GM23338 (cell line): ENCODE measurements at regions not wholly inside any gene's neighbourhood (a gene's known extent, or its start where the extent isn't known, plus 50 kb on each side); places are given as distances from the start of the nearest gene placed in this dataset.
"Not testable (repeated sequence)": the region's sequence is repeated elsewhere in the genome, so short reads cannot be mapped to it uniquely, and the experiment has no call there.

ENCODE experiments used
- ATAC-seq: fragments of 200-7000 bp; cut with Tn5 transposase; 3 replicates; pipeline ENCODE4 v1.9.1; 2020
- DNase-seq: peaks from one replicate; pipeline ENCODE4 v3.0.0-alpha.2; 2015; ENCODE audit warnings: low spot score
- H2AFZ ChIP-seq: fragments of 200-600 bp; sonication (generic); 2 replicates; pipeline ENCODE4 v1.8.0; 2016; ENCODE audit warnings: antibody characterized with exemption, mild to moderate bottlenecking, moderate library complexity
- H3F3A ChIP-seq: fragments of 200-600 bp; sonication (generic); replicated peaks from 2 replicates; pipeline ENCODE4 v1.8.0; 2017; ENCODE audit warnings: antibody characterized with exemption, mixed run types, low read depth
- H3K27ac ChIP-seq: fragments of 200-600 bp; sonication (generic); 2 replicates; pipeline ENCODE4 v1.6.1; 2016; ENCODE audit warnings: low read depth
- H3K27me3 ChIP-seq: fragments of 200-600 bp; sonication (generic); 2 replicates; pipeline ENCODE4 v1.8.0; 2016; ENCODE audit warnings: mild to moderate bottlenecking, mixed run types, moderate library complexity; ENCODE audit not compliant: insufficient read depth
- H3K36me3 ChIP-seq: fragments of 200-600 bp; sonication (generic); 2 replicates; pipeline ENCODE4 v1.8.0; 2016; ENCODE audit warnings: mild to moderate bottlenecking; ENCODE audit not compliant: insufficient read depth
- H3K4me1 ChIP-seq: fragments of 200-600 bp; sonication (generic); 2 replicates; pipeline ENCODE4 v1.8.0; 2016; ENCODE audit warnings: mild to moderate bottlenecking, moderate library complexity; ENCODE audit not compliant: insufficient read depth
- H3K4me2 ChIP-seq: fragments of 200-600 bp; sonication (generic); 2 replicates; pipeline ENCODE4 v1.7.1; 2017; ENCODE audit warnings: mixed run types
- H3K4me3 ChIP-seq: fragments of 200-600 bp; sonication (generic); 2 replicates; pipeline ENCODE4 v1.6.1; 2016; ENCODE audit warnings: mixed run types
- H3K79me2 ChIP-seq: fragments of 200-600 bp; sonication (generic); replicated peaks from 2 replicates; pipeline ENCODE4 v1.8.0; 2017; ENCODE audit warnings: mild to moderate bottlenecking; ENCODE audit not compliant: insufficient read depth
- H3K9me2 ChIP-seq: fragments of 200-600 bp; sonication (generic); 2 replicates; pipeline ENCODE4 v1.8.0; 2017; ENCODE audit not compliant: insufficient read depth
- H4K20me1 ChIP-seq: fragments of 200-600 bp; sonication (generic); replicated peaks from 2 replicates; pipeline ENCODE4 v1.8.0; 2017; ENCODE audit warnings: mild to moderate bottlenecking; ENCODE audit not compliant: insufficient read depth
- H3K27ac Mint-ChIP-seq: 2 replicates; pipeline ENCODE4 v1.8.0; 2020; ENCODE audit warnings: inconsistent platforms, mild to moderate bottlenecking, moderate library complexity, mixed read lengths
- H3K27me3 Mint-ChIP-seq: 3 replicates; pipeline ENCODE4 v1.8.0; 2022; ENCODE audit warnings: low read depth, mild to moderate bottlenecking, moderate library complexity, mixed read lengths, inconsistent platforms; ENCODE audit not compliant: insufficient read depth, poor library complexity
- H3K36me3 Mint-ChIP-seq: 3 replicates; pipeline ENCODE4 v1.8.0; 2021; ENCODE audit warnings: low read depth, mild to moderate bottlenecking, inconsistent platforms, moderate library complexity, mixed read lengths
- H3K4me1 Mint-ChIP-seq: 3 replicates; pipeline ENCODE4 v1.8.0; 2020; ENCODE audit warnings: mild to moderate bottlenecking, inconsistent platforms, mixed read lengths
- H3K4me3 Mint-ChIP-seq: 3 replicates; pipeline ENCODE4 v1.8.0; 2021; ENCODE audit warnings: moderate library complexity, mild to moderate bottlenecking, inconsistent platforms, mixed read lengths
- H3K9me3 Mint-ChIP-seq: 3 replicates; pipeline ENCODE4 v1.8.0; 2020; ENCODE audit warnings: moderate library complexity, mild to moderate bottlenecking, inconsistent platforms, mixed read lengths
- ETS1 ChIP-seq: IDR thresholded peaks from 2 replicates; pipeline ENCODE4 v1.6.1; 2016; ENCODE audit warnings: antibody characterized with exemption
- JUNB ChIP-seq: IDR thresholded peaks from one replicate; pipeline ENCODE4 v1.6.1; 2016; ENCODE audit warnings: antibody characterized with exemption; ENCODE audit not compliant: unreplicated experiment
- NANOG ChIP-seq: IDR thresholded peaks from 2 replicates; pipeline ENCODE4 v1.6.1; 2016; ENCODE audit warnings: antibody characterized with exemption, borderline replicate concordance
- POLR2AphosphoS5 ChIP-seq: IDR thresholded peaks from 2 replicates; pipeline ENCODE4 v1.6.1; 2016; ENCODE audit warnings: antibody characterized with exemption, low read depth
- ZNF114 ChIP-seq: fragments of 250-450 bp; sonication (Bioruptor Pico); IDR thresholded peaks from 2 replicates; pipeline ENCODE4 v1.5.0; 2020; ENCODE audit warnings: mild to moderate bottlenecking, moderate library complexity
- TF ChIP-seq, protein P1 (sequence below): fragments of 250-450 bp; sonication (Bioruptor Pico); IDR thresholded peaks from 2 replicates; pipeline ENCODE4 v1.5.0; 2020; ENCODE audit warnings: mild to moderate bottlenecking, moderate library complexity

GRCh38 chr18:8991155-8991554 is 111.3 kb upstream of the NDUFV2 start (continued):
- TF ChIP-seq, protein P1, sequence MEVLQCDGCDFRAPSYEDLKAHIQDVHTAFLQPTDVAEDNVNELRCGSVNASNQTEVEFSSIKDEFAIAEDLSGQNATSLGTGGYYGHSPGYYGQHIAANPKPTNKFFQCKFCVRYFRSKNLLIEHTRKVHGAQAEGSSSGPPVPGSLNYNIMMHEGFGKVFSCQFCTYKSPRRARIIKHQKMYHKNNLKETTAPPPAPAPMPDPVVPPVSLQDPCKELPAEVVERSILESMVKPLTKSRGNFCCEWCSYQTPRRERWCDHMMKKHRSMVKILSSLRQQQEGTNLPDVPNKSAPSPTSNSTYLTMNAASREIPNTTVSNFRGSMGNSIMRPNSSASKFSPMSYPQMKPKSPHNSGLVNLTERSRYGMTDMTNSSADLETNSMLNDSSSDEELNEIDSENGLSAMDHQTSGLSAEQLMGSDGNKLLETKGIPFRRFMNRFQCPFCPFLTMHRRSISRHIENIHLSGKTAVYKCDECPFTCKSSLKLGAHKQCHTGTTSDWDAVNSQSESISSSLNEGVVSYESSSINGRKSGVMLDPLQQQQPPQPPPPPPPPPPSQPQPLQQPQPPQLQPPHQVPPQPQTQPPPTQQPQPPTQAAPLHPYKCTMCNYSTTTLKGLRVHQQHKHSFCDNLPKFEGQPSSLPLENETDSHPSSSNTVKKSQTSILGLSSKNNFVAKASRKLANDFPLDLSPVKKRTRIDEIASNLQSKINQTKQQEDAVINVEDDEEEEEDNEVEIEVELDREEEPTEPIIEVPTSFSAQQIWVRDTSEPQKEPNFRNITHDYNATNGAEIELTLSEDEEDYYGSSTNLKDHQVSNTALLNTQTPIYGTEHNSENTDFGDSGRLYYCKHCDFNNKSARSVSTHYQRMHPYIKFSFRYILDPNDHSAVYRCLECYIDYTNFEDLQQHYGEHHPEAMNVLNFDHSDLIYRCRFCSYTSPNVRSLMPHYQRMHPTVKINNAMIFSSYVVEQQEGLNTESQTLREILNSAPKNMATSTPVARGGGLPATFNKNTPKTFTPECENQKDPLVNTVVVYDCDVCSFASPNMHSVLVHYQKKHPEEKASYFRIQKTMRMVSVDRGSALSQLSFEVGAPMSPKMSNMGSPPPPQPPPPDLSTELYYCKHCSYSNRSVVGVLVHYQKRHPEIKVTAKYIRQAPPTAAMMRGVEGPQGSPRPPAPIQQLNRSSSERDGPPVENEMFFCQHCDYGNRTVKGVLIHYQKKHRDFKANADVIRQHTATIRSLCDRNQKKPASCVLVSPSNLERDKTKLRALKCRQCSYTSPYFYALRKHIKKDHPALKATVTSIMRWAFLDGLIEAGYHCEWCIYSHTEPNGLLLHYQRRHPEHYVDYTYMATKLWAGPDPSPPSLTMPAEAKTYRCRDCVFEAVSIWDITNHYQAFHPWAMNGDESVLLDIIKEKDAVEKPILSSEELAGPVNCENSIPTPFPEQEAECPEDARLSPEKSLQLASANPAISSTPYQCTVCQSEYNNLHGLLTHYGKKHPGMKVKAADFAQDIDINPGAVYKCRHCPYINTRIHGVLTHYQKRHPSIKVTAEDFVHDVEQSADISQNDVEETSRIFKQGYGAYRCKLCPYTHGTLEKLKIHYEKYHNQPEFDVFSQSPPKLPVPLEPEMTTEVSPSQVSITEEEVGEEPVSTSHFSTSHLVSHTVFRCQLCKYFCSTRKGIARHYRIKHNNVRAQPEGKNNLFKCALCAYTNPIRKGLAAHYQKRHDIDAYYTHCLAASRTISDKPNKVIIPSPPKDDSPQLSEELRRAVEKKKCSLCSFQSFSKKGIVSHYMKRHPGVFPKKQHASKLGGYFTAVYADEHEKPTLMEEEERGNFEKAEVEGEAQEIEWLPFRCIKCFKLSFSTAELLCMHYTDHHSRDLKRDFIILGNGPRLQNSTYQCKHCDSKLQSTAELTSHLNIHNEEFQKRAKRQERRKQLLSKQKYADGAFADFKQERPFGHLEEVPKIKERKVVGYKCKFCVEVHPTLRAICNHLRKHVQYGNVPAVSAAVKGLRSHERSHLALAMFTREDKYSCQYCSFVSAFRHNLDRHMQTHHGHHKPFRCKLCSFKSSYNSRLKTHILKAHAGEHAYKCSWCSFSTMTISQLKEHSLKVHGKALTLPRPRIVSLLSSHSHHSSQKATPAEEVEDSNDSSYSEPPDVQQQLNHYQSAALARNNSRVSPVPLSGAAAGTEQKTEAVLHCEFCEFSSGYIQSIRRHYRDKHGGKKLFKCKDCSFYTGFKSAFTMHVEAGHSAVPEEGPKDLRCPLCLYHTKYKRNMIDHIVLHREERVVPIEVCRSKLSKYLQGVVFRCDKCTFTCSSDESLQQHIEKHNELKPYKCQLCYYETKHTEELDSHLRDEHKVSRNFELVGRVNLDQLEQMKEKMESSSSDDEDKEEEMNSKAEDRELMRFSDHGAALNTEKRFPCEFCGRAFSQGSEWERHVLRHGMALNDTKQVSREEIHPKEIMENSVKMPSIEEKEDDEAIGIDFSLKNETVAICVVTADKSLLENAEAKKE, result no peak
- TF ChIP-seq JUNB (no peak), ZNF114 (CRISPR knock-in tag) (no peak), ETS1 (no peak), POLR2AphosphoS5 (no peak), NANOG (no peak)

GRCh38 chr18:8992500-8992899 is 110.0 kb upstream of the NDUFV2 start:
- H3F3A ChIP-seq, H3K36me3 Mint-ChIP-seq, ATAC-seq, H3K27me3 Mint-ChIP-seq, H3K4me1 Mint-ChIP-seq, H3K9me3 Mint-ChIP-seq, H4K20me1 ChIP-seq, H3K27ac ChIP-seq, H3K27me3 ChIP-seq, H3K4me3 ChIP-seq, H3K4me2 ChIP-seq, H3K27ac Mint-ChIP-seq, H3K36me3 ChIP-seq, H3K4me1 ChIP-seq, H3K4me3 Mint-ChIP-seq, H3K79me2 ChIP-seq, H3K9me2 ChIP-seq, DNase-seq, H2AFZ ChIP-seq: not testable (repeated sequence)
